ENCODE measurements at regions not wholly inside any gene's neighbourhood (a gene's known extent, or its start where the extent isn't known, plus 50 kb on each side); places are given as distances from the start of the nearest gene placed in this dataset.

DNA sequence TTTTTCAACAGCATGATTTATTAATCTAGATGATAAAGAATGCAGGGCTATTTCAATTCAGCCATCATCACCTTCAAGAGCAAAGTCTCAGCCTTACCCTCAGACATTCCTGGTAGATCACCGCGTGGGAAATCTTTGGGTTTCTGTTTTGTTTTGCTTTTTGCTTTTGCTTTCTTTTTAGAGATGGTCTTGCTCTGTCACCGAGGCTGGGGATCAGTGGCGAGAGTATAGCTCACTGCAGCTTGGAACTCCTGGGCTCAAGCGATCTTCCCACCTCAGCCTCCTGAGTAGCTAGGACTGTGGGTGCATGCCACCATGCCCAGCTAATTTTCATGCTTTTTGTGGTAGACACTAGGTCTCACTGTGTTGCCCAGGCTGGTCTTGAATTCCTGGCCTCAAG is 289.7 kb downstream of the AJAP1 start:
- no peaks in the 10 kb centered on the region for H3K36me3 ChIP-seq (ENCODE audit: insufficient read depth, low read length)
- POLR2A ChIA-PET: no interaction called here
- no peak overlapping the region for H3K27ac ChIP-seq (ENCODE audit: low read depth, low read length)
- DNase-seq: no peak
- CTCF ChIA-PET: no interaction called here
- no peaks in the 10 kb centered on the region for H3K9me3 ChIP-seq (ENCODE audit: low read length)
- no peak overlapping the region for H3K4me3 ChIP-seq (ENCODE audit: low read length)
- peaks cover 0 to 6% (median 3%) of the 10 kb centered on the region in 5 donors for H3K9me3 Mint-ChIP-seq
- H3K27me3 Mint-ChIP-seq: peaks cover 6 to 21% of the 10 kb centered on the region in 2 donors
- H3K4me1 ChIP-seq (ENCODE audit: insufficient read depth, low read length): no peaks in the 10 kb centered on the region
- no peak overlapping the region for H3K4me3 Mint-ChIP-seq
- H3K27ac Mint-ChIP-seq: no peak overlapping the region
- H3K27me3 ChIP-seq (ENCODE audit: insufficient read depth, low read length, poor library complexity, severe bottlenecking): no peaks in the 10 kb centered on the region
- no peaks in the 10 kb centered on the region for H3K4me1 Mint-ChIP-seq
- no peaks in the 10 kb centered on the region for H3K36me3 Mint-ChIP-seq

DNA sequence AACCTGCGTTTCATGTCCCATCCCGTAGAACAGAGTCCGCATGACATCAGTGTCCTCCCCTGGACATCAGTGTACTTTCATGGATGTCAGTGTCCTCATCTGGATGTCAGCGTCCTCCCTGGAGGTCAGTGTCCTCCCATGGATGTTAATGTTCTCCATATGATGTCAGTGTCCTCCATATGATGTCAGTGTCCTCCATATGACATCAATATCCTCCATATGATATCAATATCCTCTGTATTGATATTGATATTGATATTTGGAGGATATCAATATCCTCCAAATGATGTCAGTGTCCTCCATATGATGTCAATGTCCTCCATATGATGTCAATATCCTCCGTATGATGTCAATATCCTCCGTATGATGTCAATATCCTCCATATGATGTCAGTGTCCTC is 284.9 kb downstream of the AJAP1 start:
- Histone ChIP-seq H3K4me1 (ENCODE audit: insufficient read depth, low read length) (no peaks in the 10 kb centered on the region), H3K9me3 (ENCODE audit: low read length) (no peaks in the 10 kb centered on the region), H3K36me3 (ENCODE audit: insufficient read depth, low read length) (no peaks in the 10 kb centered on the region), H3K27ac (ENCODE audit: low read depth, low read length) (no peak overlapping the region), H3K4me3 (ENCODE audit: low read length) (no peak overlapping the region), H3K27me3 (ENCODE audit: insufficient read depth, low read length, poor library complexity, severe bottlenecking) (no peaks in the 10 kb centered on the region)
- Mint-ChIP-seq H3K27ac (no peak overlapping the region), H3K36me3 (no peaks in the 10 kb centered on the region), H3K27me3 (peaks cover 1 to 5% of the 10 kb centered on the region in 2 donors), H3K4me3 (no peak overlapping the region), H3K4me1 (no peaks in the 10 kb centered on the region), H3K9me3 (peaks cover 0 to 8% (median 3%) of the 10 kb centered on the region in 5 donors)
- POLR2A ChIA-PET: no interaction called here
- CTCF ChIA-PET: no interaction called here
- DNase-seq: no peak

DNA sequence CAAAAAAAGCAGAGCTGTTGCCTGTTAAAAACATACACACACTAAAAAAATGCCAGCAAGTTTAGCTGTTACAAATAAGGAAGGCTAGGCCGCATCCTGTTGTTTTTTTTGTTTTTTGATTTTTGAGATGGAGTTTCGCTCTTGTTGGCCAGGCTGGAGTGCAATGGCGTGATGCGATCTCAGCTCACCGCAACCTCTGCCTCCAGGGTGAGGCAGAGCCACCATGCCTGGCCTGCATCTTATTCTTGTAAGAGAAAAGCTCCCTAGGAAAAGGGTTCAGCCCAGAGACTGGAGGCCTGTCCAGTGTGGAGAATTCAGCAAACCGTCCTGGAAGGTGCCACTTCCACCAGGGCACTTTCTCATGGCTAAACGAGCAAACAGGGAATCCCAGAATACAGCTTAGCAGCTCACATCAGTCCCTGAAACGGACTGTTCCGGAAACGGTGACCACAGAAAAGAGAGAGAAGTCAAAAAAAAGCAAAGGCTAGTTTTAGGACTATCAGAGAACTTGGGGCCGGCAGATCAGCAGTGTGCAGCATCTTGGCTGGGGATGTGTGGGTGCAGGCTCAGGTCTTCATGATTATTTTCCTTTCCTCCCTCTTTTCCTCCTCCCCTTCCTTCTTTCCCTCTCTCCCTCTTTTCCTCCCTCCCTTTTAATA is 283.6 kb downstream of the AJAP1 start:
- H3K27me3 Mint-ChIP-seq: peaks cover 1 to 5% of the 10 kb centered on the region in 2 donors
- no peaks in the 10 kb centered on the region for H3K9me3 ChIP-seq (ENCODE audit: low read length)

DNA sequence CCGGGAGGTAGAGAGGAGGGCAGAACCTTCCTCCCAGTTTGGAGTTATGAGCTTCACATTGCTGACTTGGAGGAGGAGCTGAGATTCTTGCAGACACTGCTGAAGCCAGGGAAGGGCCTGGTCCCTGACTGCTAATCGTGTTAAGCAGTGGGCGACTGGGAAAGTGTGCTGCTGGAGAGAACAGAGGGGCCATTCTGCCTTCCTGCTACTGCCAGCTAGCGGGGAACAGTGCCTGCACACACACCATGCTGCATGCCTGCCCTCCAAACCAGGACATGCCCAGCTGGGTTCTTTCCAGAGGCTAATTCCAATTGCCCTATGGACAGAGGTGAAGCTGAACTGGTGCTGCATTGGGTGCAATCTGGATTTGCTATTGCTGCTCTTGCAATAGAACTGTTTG is 281.4 kb downstream of the AJAP1 start:
- Mint-ChIP-seq H3K27ac (no peak overlapping the region), H3K4me1 (no peaks in the 10 kb centered on the region), H3K4me3 (no peak overlapping the region), H3K36me3 (no peaks in the 10 kb centered on the region), H3K9me3 (peaks cover 0 to 8% (median 3%) of the 10 kb centered on the region in 5 donors), H3K27me3 (peaks cover 0 to 1% of the 10 kb centered on the region in 2 donors)
- no peak for DNase-seq
- CTCF ChIA-PET: no interaction called here
- Histone ChIP-seq H3K4me3 (ENCODE audit: low read length) (no peak overlapping the region), H3K27me3 (ENCODE audit: insufficient read depth, low read length, poor library complexity, severe bottlenecking) (no peaks in the 10 kb centered on the region), H3K4me1 (ENCODE audit: insufficient read depth, low read length) (no peaks in the 10 kb centered on the region), H3K9me3 (ENCODE audit: low read length) (no peaks in the 10 kb centered on the region), H3K36me3 (ENCODE audit: insufficient read depth, low read length) (no peaks in the 10 kb centered on the region), H3K27ac (ENCODE audit: low read depth, low read length) (no peak overlapping the region)
- POLR2A ChIA-PET: no interaction called here

More for the DNA sequence above, 283.6 kb downstream of the AJAP1 start:
- Mint-ChIP-seq H3K27ac (no peak overlapping the region), H3K9me3 (peaks cover 0 to 8% (median 3%) of the 10 kb centered on the region in 5 donors), H3K36me3 (no peaks in the 10 kb centered on the region), H3K4me1 (no peaks in the 10 kb centered on the region), H3K4me3 (no peak overlapping the region)
- no peaks in the 10 kb centered on the region for H3K36me3 ChIP-seq (ENCODE audit: insufficient read depth, low read length)
- no peak overlapping the region for H3K4me3 ChIP-seq (ENCODE audit: low read length)
- DNase-seq: no peak
- H3K27ac ChIP-seq (ENCODE audit: low read depth, low read length): no peak overlapping the region
- CTCF ChIA-PET: no interaction called here
- no peaks in the 10 kb centered on the region for H3K4me1 ChIP-seq (ENCODE audit: insufficient read depth, low read length)
- no peaks in the 10 kb centered on the region for H3K27me3 ChIP-seq (ENCODE audit: insufficient read depth, low read length, poor library complexity, severe bottlenecking)
- POLR2A ChIA-PET: no interaction called here

DNA sequence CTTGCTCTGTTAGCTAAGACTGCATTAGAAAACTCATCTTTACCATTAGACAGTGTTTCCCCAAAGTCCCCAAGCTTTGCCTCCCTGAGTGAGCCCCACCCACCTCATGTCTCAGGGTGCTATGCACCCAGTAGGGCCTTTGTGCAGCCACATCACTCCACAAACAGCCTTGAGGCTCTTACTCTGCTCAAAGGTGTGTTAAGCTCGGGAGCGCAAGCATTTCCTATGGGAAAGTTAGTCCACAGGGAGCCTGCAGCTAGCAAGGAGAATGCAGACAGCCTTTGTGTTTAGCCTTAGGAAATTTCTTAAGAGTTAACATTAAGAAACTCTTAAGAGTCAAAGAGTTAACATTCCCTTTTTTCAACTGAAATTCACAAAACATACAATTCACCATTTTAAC is 278.8 kb downstream of the AJAP1 start:
- Histone ChIP-seq H3K36me3 (ENCODE audit: insufficient read depth, low read length) (no peaks in the 10 kb centered on the region), H3K4me1 (ENCODE audit: insufficient read depth, low read length) (no peaks in the 10 kb centered on the region), H3K9me3 (ENCODE audit: low read length) (no peaks in the 10 kb centered on the region), H3K27me3 (ENCODE audit: insufficient read depth, low read length, poor library complexity, severe bottlenecking) (no peaks in the 10 kb centered on the region), H3K27ac (ENCODE audit: low read depth, low read length) (no peak overlapping the region), H3K4me3 (ENCODE audit: low read length) (no peak overlapping the region)
- Mint-ChIP-seq H3K4me1 (no peaks in the 10 kb centered on the region), H3K27ac (no peak overlapping the region), H3K4me3 (no peak overlapping the region), H3K27me3 (peaks cover 0 to 2% of the 10 kb centered on the region in 2 donors), H3K9me3 (peaks cover 0 to 3% (median 0%) of the 10 kb centered on the region in 5 donors), H3K36me3 (no peaks in the 10 kb centered on the region)
- ChIA-PET POLR2A (no interaction called here), CTCF (no interaction called here)
- DNase-seq: no peak

DNA sequence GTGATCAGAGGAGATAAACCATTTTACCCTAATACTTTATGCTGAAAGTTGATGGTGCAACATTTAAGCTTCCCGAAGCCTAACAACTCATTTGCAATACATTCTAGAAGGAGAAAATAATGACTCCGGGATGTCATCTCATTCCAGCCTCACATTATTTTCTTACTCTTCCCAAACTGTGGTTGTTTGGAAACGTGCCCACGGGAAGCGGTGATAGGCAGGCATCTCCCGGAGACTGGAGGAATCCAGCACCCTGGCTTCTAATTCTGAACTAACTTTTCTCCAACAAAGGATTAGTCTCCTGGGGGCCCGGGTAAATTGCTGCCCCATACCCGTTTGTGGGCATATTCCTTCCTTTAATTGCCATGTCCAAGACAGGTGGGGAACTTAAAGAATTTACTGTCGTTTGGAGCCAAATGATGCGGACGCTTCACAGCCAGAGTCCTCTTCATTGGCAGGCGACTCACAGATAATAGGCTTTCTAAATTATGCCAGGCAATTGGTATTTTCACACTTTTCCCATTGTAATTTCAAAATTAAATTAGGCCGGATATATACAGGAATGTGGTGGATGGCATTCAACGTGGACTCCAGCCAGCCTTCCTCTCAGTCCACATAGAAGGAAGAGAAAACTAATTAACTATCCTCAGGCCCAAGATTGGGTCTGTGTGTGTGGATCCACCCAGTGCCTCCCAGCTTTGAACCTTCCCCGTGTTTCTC is 278.1 kb downstream of the AJAP1 start:
- DNase-seq: no peak
- Histone ChIP-seq H3K4me1 (ENCODE audit: insufficient read depth, low read length) (no peaks in the 10 kb centered on the region), H3K27me3 (ENCODE audit: insufficient read depth, low read length, poor library complexity, severe bottlenecking) (no peaks in the 10 kb centered on the region), H3K36me3 (ENCODE audit: insufficient read depth, low read length) (no peaks in the 10 kb centered on the region), H3K9me3 (ENCODE audit: low read length) (no peaks in the 10 kb centered on the region), H3K27ac (ENCODE audit: low read depth, low read length) (no peak overlapping the region), H3K4me3 (ENCODE audit: low read length) (no peak overlapping the region)
- H3K36me3 Mint-ChIP-seq: no peaks in the 10 kb centered on the region
- no peaks in the 10 kb centered on the region for H3K4me1 Mint-ChIP-seq
- peaks cover 0 to 2% of the 10 kb centered on the region in 2 donors for H3K27me3 Mint-ChIP-seq
- ChIA-PET POLR2A (no interaction called here), CTCF (no interaction called here)
- peaks cover 0 to 3% (median 0%) of the 10 kb centered on the region in 5 donors for H3K9me3 Mint-ChIP-seq
- H3K4me3 Mint-ChIP-seq: no peak overlapping the region
- H3K27ac Mint-ChIP-seq: no peak overlapping the region

DNA sequence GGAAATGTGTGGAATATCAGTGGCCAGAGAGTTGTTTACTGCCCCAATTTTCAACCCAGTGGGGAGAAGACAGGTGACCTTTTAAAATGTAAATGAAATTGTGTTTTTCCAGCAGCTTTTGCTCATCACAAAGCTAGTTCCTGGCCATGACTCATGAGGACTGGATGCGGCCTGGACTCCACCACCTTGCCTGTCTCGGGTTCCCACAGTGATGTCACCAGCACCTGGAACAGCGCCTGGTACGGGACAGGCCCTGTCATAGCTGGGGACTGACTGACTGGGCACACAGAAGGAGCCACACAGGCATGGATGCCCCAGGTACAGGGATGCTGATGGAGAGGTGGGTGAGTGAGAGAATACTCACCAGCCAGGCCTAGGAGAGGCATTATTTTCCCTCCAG is 277.1 kb downstream of the AJAP1 start:
- H3K36me3 Mint-ChIP-seq: no peaks in the 10 kb centered on the region
- Histone ChIP-seq H3K27me3 (ENCODE audit: insufficient read depth, low read length, poor library complexity, severe bottlenecking) (no peaks in the 10 kb centered on the region), H3K36me3 (ENCODE audit: insufficient read depth, low read length) (no peaks in the 10 kb centered on the region), H3K4me1 (ENCODE audit: insufficient read depth, low read length) (no peaks in the 10 kb centered on the region), H3K9me3 (ENCODE audit: low read length) (no peaks in the 10 kb centered on the region), H3K4me3 (ENCODE audit: low read length) (no peak overlapping the region), H3K27ac (ENCODE audit: low read depth, low read length) (no peak overlapping the region)
- POLR2A ChIA-PET: no interaction called here
- DNase-seq: no peak
- H3K9me3 Mint-ChIP-seq: peaks cover 0 to 3% (median 0%) of the 10 kb centered on the region in 5 donors
- no peak overlapping the region for H3K4me3 Mint-ChIP-seq
- no peaks in the 10 kb centered on the region for H3K4me1 Mint-ChIP-seq
- CTCF ChIA-PET: no interaction called here
- no peak overlapping the region for H3K27ac Mint-ChIP-seq
- peaks cover 0 to 2% of the 10 kb centered on the region in 2 donors for H3K27me3 Mint-ChIP-seq

DNA sequence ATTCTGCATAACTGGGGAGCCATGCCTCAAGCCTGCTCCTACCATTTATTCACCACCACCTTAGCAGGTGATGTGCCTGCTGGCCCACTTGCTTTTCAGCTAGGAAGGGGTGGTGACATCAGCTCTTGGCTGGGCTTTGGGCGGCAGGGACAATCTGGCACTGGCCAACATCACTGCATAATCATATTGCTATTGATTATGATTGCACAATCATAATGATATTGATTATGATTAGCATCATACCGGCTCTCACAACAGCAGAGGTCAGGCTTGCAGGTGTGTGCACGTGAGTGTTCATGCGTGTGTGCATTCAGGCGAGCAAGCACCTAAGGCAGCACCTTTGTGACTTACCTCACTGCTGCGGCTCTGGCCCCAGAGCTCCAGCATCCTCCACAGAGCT is 273.8 kb downstream of the AJAP1 start:
- Mint-ChIP-seq H3K36me3 (no peaks in the 10 kb centered on the region), H3K4me3 (no peak overlapping the region)
- no peak overlapping the region for H3K4me3 ChIP-seq (ENCODE audit: low read length)

More for the DNA sequence above, 273.8 kb downstream of the AJAP1 start:
- no peak overlapping the region for H3K27ac Mint-ChIP-seq
- Histone ChIP-seq H3K36me3 (ENCODE audit: insufficient read depth, low read length) (no peaks in the 10 kb centered on the region), H3K27me3 (ENCODE audit: insufficient read depth, low read length, poor library complexity, severe bottlenecking) (no peaks in the 10 kb centered on the region), H3K27ac (ENCODE audit: low read depth, low read length) (no peak overlapping the region), H3K9me3 (ENCODE audit: low read length) (no peaks in the 10 kb centered on the region), H3K4me1 (ENCODE audit: insufficient read depth, low read length) (no peaks in the 10 kb centered on the region)
- H3K27me3 Mint-ChIP-seq: peaks cover 0 to 4% of the 10 kb centered on the region in 2 donors
- no peaks in the 10 kb centered on the region for H3K9me3 Mint-ChIP-seq
- H3K4me1 Mint-ChIP-seq: no peaks in the 10 kb centered on the region
- ChIA-PET CTCF (no interaction called here), POLR2A (no interaction called here)
- DNase-seq: no peak
